Hepatocyte (in vitro differentiated cells): ENCODE measurements at regions not wholly inside any gene's neighbourhood (a gene's known extent, or its start where the extent isn't known, plus 50 kb on each side); places are given as distances from the start of the nearest gene placed in this dataset.
A peak's percentile ranks its signal among the peaks of the same experiment; 100 is the strongest.

Source experiments
- CTCF ChIP-seq: fragments of 200-600 bp; sonication (generic); IDR thresholded peaks from 2 replicates; pipeline ENCODE4 v1.5.1; 2016; ENCODE audit warnings: antibody characterized with exemption, mild to moderate bottlenecking; ENCODE audit not compliant: poor library complexity
- EZH2 ChIP-seq: fragments of 200-600 bp; sonication (generic); IDR thresholded peaks from 2 replicates; pipeline ENCODE4 v1.6.1; 2016; ENCODE audit warnings: antibody characterized with exemption, mild to moderate bottlenecking, borderline replicate concordance

DNA sequence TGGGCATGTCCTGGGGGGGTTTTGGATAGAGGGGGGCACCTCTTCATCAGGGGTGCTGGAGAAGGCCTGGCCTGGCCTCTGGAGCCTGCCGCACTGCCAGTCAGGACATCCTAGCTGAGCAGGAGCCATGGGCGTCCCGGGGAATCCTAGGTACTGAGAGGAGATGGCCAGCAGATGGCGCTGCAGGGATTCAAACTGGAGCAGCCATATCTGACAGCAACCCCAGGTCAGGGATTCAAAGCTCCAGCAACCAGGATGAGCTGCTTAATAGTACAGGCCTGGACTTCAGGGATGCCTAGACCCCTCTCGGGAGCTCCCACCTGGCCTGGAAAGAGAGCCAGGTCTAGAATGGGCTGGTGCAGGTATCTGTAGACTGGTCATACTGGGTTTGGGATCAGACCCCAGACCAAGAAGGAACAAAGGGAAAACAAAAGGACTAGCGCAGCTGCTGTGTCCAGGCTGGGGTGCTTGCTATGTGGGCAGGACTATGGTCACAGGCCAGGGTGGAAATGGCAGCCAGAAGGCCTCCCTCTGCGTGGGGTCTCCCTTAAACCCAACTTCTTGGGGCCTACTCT, 306.9 kb upstream of the RBFOX1 start:
- TF ChIP-seq CTCF: peak; percentile 73
- TF ChIP-seq EZH2: no peak
